ENCODE measurements at regions not wholly inside any gene's neighbourhood (a gene's known extent, or its start where the extent isn't known, plus 50 kb on each side); places are given as distances from the start of the nearest gene placed in this dataset.

DNA sequence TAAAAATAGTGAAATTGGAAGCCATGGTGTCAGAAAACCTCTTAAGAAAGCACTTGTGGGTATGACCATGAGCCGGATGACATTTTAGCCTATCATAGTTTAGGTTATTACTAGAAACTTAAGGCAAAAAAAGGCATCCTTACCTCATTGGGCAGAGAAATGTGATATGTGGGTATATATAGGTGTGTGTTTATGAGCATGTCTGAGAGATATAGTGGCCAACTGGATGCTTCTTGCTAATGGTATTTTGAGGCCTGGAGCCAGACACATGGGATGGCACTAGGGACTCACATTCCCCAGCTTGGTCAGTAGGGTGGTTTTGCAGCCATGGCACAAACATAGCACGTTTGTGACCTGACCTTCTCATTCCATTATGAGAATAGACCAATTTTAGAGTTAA lies 295.6 kb upstream of the MEF2C start:
- no peak for TF ChIP-seq RAD21 (conservative IDR thresholded peaks at IDR 0.05)
- TF ChIP-seq CTCF (IDR thresholded peaks at IDR 0.05; ENCODE audit: poor library complexity, severe bottlenecking), result no peak
- no peak for TF ChIP-seq POLR2AphosphoS5 (IDR thresholded peaks at IDR 0.05)
- no peak for TF ChIP-seq SMC3 (conservative IDR thresholded peaks at IDR 0.05; ENCODE audit: poor library complexity)
- TF ChIP-seq REST (IDR thresholded peaks at IDR 0.05; ENCODE audit: borderline replicate concordance), result no peak
- no peak for TF ChIP-seq EZH2 (IDR thresholded peaks at IDR 0.05; ENCODE audit: borderline replicate concordance, insufficient read depth, low read length, poor library complexity, severe bottlenecking)

All from neural cell (in vitro differentiated cells).